ENCODE measurements at regions not wholly inside any gene's neighbourhood (a gene's known extent, or its start where the extent isn't known, plus 50 kb on each side); places are given as distances from the start of the nearest gene placed in this dataset.

DNA sequence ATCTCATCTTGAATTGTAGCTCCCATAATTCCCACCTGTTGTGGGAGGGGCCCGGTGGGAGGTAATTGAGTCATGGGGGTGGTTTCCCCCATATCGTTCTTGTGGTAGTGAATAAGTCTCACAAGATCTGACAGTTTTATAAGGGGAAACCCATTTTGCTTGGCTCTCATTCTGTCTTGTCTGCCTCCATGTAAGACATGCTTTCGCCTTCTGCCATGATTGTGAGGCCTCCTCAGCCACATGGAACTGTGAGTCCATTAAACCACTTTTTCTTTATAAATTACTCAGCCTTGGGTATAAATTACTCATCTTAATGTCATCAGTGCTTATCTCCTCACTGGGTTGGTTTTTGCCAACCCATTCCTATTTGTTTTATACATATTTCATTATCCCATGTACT lies 142.0 kb upstream of the GMDS start:
- intact Hi-C loops (cut with DNase I) = no loop called here
- Histone ChIP-seq H3K4me1 (ENCODE audit: control insufficient read depth in 2 of 3, insufficient read depth in 2 of 3, low read depth in 1 of 3, low read length in 3 of 3) (no peaks in the 10 kb centered on the region), H3K27me3 (ENCODE audit: control insufficient read depth, insufficient read depth, low read length) (no peaks in the 10 kb centered on the region), H3K9ac (ENCODE audit: low read length in 3 of 3) (no peak overlapping the region), H3K4me3 (ENCODE audit: low read length in 3 of 3) (no peak overlapping the region), H3K27ac (ENCODE audit: low read depth in 2 of 2, low read length in 2 of 2) (no peak overlapping the region), H3K36me3 (ENCODE audit: control insufficient read depth in 2 of 3, insufficient read depth in 3 of 3, low read length in 3 of 3) (peaks cover 0 to 2% (median 0%) of the 10 kb centered on the region in 3 donors), H3K9me3 (ENCODE audit: control insufficient read depth in 2 of 3, insufficient read depth in 1 of 3, low read length in 3 of 3) (no peaks in the 10 kb centered on the region)
- DNase-seq (no peak), FAIRE-seq (no peak)
- TF ChIP-seq CTCF (IDR thresholded peaks at IDR 0.05; ENCODE audit: borderline replicate concordance, extremely low read depth, insufficient read depth) = no peak

DNA sequence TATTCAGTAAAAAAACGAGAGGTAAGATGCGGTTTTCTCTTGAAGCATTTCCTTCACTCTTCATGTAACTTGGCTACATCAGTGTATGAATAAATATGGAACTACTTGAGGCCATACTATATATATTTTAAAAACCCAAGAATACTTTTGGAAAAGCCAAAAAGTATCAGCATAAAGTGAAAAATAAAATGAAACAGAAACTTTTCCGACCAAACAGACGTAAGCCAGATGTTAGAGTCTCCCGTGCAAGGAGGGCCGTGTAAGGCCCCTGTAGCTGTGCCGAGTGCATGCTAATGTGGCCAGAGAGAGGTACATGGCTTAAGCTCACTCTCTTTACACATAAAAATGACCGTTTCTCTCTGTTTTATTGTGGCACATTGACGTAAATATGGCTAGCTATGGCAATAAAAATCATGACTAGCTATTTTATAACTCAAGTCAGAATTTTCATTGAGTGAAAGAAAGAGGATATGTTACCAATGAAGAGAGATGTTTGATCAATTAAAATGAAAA lies 140.1 kb upstream of the GMDS start:
- Histone ChIP-seq H3K9me3 (ENCODE audit: control insufficient read depth in 2 of 3, insufficient read depth in 1 of 3, low read length in 3 of 3) (no peaks in the 10 kb centered on the region), H3K27me3 (ENCODE audit: control insufficient read depth, insufficient read depth, low read length) (no peaks in the 10 kb centered on the region), H3K4me3 (ENCODE audit: low read length in 3 of 3) (no peak overlapping the region), H3K27ac (ENCODE audit: low read depth in 2 of 2, low read length in 2 of 2) (no peak overlapping the region), H3K9ac (ENCODE audit: low read length in 3 of 3) (no peak overlapping the region), H3K4me1 (ENCODE audit: control insufficient read depth in 2 of 3, insufficient read depth in 2 of 3, low read depth in 1 of 3, low read length in 3 of 3) (no peaks in the 10 kb centered on the region), H3K36me3 (ENCODE audit: control insufficient read depth in 2 of 3, insufficient read depth in 3 of 3, low read length in 3 of 3) (peaks cover 0 to 2% (median 0%) of the 10 kb centered on the region in 3 donors)
- intact Hi-C loops (cut with DNase I) = no loop called here
- no peak for TF ChIP-seq CTCF (IDR thresholded peaks at IDR 0.05; ENCODE audit: borderline replicate concordance, extremely low read depth, insufficient read depth)
- DNase-seq (no peak), FAIRE-seq (no peak)

DNA sequence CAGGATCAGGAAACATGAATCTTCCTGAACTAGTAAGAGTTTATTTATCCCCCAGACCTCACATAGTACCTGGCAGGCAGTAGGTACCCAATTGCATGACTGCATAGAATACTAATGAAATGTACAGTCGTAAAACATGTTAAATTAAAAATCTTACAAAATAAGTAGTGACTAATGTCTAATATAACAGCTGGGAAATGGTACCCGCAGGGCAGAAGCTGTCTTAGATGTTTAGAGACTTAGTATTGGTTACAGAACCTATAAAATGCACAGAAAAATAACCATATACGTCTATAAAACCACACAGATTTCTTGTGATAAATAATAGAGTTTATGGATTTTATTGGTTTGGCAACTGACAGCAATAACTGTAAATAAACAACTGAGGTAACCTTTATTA lies 139.1 kb upstream of the GMDS start:
- intact Hi-C loops (cut with DNase I) = no loop called here
- Histone ChIP-seq H3K9ac (ENCODE audit: low read length in 3 of 3) (no peak overlapping the region), H3K9me3 (ENCODE audit: control insufficient read depth in 2 of 3, insufficient read depth in 1 of 3, low read length in 3 of 3) (no peaks in the 10 kb centered on the region), H3K4me3 (ENCODE audit: low read length in 3 of 3) (no peak overlapping the region), H3K27ac (ENCODE audit: low read depth in 2 of 2, low read length in 2 of 2) (no peak overlapping the region), H3K27me3 (ENCODE audit: control insufficient read depth, insufficient read depth, low read length) (no peaks in the 10 kb centered on the region), H3K4me1 (ENCODE audit: control insufficient read depth in 2 of 3, insufficient read depth in 2 of 3, low read depth in 1 of 3, low read length in 3 of 3) (no peaks in the 10 kb centered on the region), H3K36me3 (ENCODE audit: control insufficient read depth in 2 of 3, insufficient read depth in 3 of 3, low read length in 3 of 3) (no peaks in the 10 kb centered on the region)
- TF ChIP-seq CTCF (IDR thresholded peaks at IDR 0.05; ENCODE audit: borderline replicate concordance, extremely low read depth, insufficient read depth) = no peak
- no peak for FAIRE-seq
- DNase-seq = no peak

Data from kidney (tissue), 13 donors.